Endodermal cell (in vitro differentiated cells): ENCODE measurements at regions not wholly inside any gene's neighbourhood (a gene's known extent, or its start where the extent isn't known, plus 50 kb on each side); places are given as distances from the start of the nearest gene placed in this dataset.

Experiments
- DNase-seq: peaks from one replicate; pipeline ENCODE4 v3.0.0-alpha.2; 2017
- H3K27ac ChIP-seq: 2 replicates; pipeline ENCODE4 v1.5.1; 2013; ENCODE audit warnings: mild to moderate bottlenecking, low read depth, low read length, moderate library complexity
- H3K27me3 ChIP-seq: 2 replicates; pipeline ENCODE4 v1.6.1; 2013; ENCODE audit warnings: mild to moderate bottlenecking, low read length, moderate library complexity; ENCODE audit not compliant: insufficient read depth, control insufficient read depth, poor library complexity, severe bottlenecking
- H3K36me3 ChIP-seq: 2 replicates; pipeline ENCODE4 v1.7.0; 2013; ENCODE audit warnings: mild to moderate bottlenecking, low read length, moderate library complexity; ENCODE audit not compliant: control insufficient read depth, insufficient read depth
- H3K4me1 ChIP-seq: one replicate; pipeline ENCODE4 v1.7.0; 2013; ENCODE audit warnings: low read length; ENCODE audit not compliant: control insufficient read depth, insufficient read depth
- H3K4me3 ChIP-seq: 2 replicates; pipeline ENCODE4 v1.5.1; 2013; ENCODE audit warnings: mild to moderate bottlenecking, low read length, moderate library complexity
- H3K9ac ChIP-seq: 2 replicates; pipeline ENCODE4 v1.6.1; 2013; ENCODE audit warnings: mild to moderate bottlenecking, low read length, moderate library complexity; ENCODE audit not compliant: poor library complexity, severe bottlenecking; ENCODE audit errors: extremely low read depth
- H3K9me3 ChIP-seq: 2 replicates; pipeline ENCODE4 v1.6.1; 2013; ENCODE audit warnings: mild to moderate bottlenecking, low read length, moderate library complexity; ENCODE audit not compliant: control insufficient read depth
- H3K27ac Mint-ChIP-seq: 2 replicates; pipeline ENCODE4 v1.8.0; 2020; ENCODE audit warnings: mixed read lengths
- H3K27me3 Mint-ChIP-seq: 2 replicates; pipeline ENCODE4 v1.8.0; 2021; ENCODE audit warnings: mild to moderate bottlenecking, mixed read lengths; ENCODE audit not compliant: insufficient read depth
- H3K36me3 Mint-ChIP-seq: 2 replicates; pipeline ENCODE4 v1.8.0; 2020; ENCODE audit warnings: low read depth, mixed read lengths
- H3K4me1 Mint-ChIP-seq: 2 replicates; pipeline ENCODE4 v1.8.0; 2020; ENCODE audit warnings: mixed read lengths
- H3K4me3 Mint-ChIP-seq: 2 replicates; pipeline ENCODE4 v1.8.0; 2020; ENCODE audit warnings: mild to moderate bottlenecking, moderate library complexity, mixed read lengths
- H3K9me3 Mint-ChIP-seq: 2 replicates; pipeline ENCODE4 v1.8.0; 2020; ENCODE audit warnings: mild to moderate bottlenecking, mixed read lengths
- CTCF ChIP-seq: fragments of 200-600 bp; sonication (generic); conservative IDR thresholded peaks from 2 replicates; pipeline ENCODE4 v1.5.0; 2021; ENCODE audit warnings: antibody characterized with exemption, mild to moderate bottlenecking
- whole genome bisulfite sequencing, 2 experiments: methylation state at CpG; one replicate each; pipeline versions ENCODE4 v1.1.5 to v1.1.7; 2013; ENCODE audit warnings: missing lambda C conversion rate in 2 of 2, mixed read lengths in 1 of 2; ENCODE audit not compliant: insufficient coverage in 1 of 2, insufficient read length in 1 of 2; 5-methylcytosine and 5-hydroxymethylcytosine counted together

- TF ChIP-seq CTCF, result no peak
- no peaks in the 10 kb centered on the region for H3K9me3 ChIP-seq
- no peak overlapping the region for H3K27ac ChIP-seq
- Mint-ChIP-seq H3K4me3 (no peak overlapping the region), H3K36me3 (no peaks in the 10 kb centered on the region), H3K27ac (no peak overlapping the region), H3K9me3 (peaks cover 6% of the 10 kb centered on the region), H3K4me1 (no peaks in the 10 kb centered on the region), H3K27me3 (no peaks in the 10 kb centered on the region)
- no peak overlapping the region for H3K9ac ChIP-seq
- 89 to 91% methylated on average over 5 to 8 of the region's 8 CpGs for WGBS, 2 experiments
- no peak for DNase-seq
- no peak overlapping the region for H3K4me3 ChIP-seq
- no peaks in the 10 kb centered on the region for H3K27me3 ChIP-seq
- no peaks in the 10 kb centered on the region for H3K4me1 ChIP-seq
- no peaks in the 10 kb centered on the region for H3K36me3 ChIP-seq
These were observed 425.7 kb upstream of the FAT1 start for GRCh38 chr4:187149229-187149945.

- WGBS, 2 experiments, result 94% methylated on average over 16 to 21 of the region's 21 CpGs
- Histone ChIP-seq H3K27me3 (no peaks in the 10 kb centered on the region), H3K4me1 (no peaks in the 10 kb centered on the region), H3K9me3 (no peaks in the 10 kb centered on the region), H3K27ac (no peak overlapping the region), H3K36me3 (no peaks in the 10 kb centered on the region), H3K4me3 (no peak overlapping the region), H3K9ac (no peak overlapping the region)
- Mint-ChIP-seq H3K27me3 (no peaks in the 10 kb centered on the region), H3K36me3 (no peaks in the 10 kb centered on the region), H3K27ac (no peak overlapping the region), H3K9me3 (no peaks in the 10 kb centered on the region), H3K4me1 (no peaks in the 10 kb centered on the region), H3K4me3 (no peak overlapping the region)
- no peak for DNase-seq
- no peak for TF ChIP-seq CTCF
These were observed 433.8 kb upstream of the FAT1 start for GRCh38 chr4:187157380-187157958.

GRCh38 chr4:187158003-187158402 lies 434.3 kb upstream of the FAT1 start:
- no peaks in the 10 kb centered on the region for H3K4me1 ChIP-seq
- H3K9me3 ChIP-seq, result no peaks in the 10 kb centered on the region
- H3K27ac ChIP-seq, result no peak overlapping the region
- no peak overlapping the region for H3K4me3 ChIP-seq
- 91 to 93% methylated on average over 10 of the region's 10 CpGs for WGBS, 2 experiments
- DNase-seq, result no peak
- H3K27me3 Mint-ChIP-seq, result no peaks in the 10 kb centered on the region
- TF ChIP-seq CTCF, result no peak
- no peaks in the 10 kb centered on the region for H3K9me3 Mint-ChIP-seq
- no peak overlapping the region for H3K4me3 Mint-ChIP-seq
- H3K27me3 ChIP-seq, result no peaks in the 10 kb centered on the region
- H3K36me3 ChIP-seq, result no peaks in the 10 kb centered on the region
- no peaks in the 10 kb centered on the region for H3K4me1 Mint-ChIP-seq
- no peak overlapping the region for H3K9ac ChIP-seq
- H3K36me3 Mint-ChIP-seq, result no peaks in the 10 kb centered on the region
- no peak overlapping the region for H3K27ac Mint-ChIP-seq
